GM12892 (cell line): ENCODE measurements at regions not wholly inside any gene's neighbourhood (a gene's known extent, or its start where the extent isn't known, plus 50 kb on each side); places are given as distances from the start of the nearest gene placed in this dataset.

Source experiments
- POLR2A ChIP-seq: IDR thresholded peaks from 2 replicates; pipeline ENCODE4 v1.6.1; 2011; ENCODE audit warnings: low read depth, low read length, control low read depth
- POLR2AphosphoS5 ChIP-seq: IDR thresholded peaks from 2 replicates; pipeline ENCODE4 v1.6.1; 2011; ENCODE audit warnings: low read depth, low read length, control low read depth

DNA sequence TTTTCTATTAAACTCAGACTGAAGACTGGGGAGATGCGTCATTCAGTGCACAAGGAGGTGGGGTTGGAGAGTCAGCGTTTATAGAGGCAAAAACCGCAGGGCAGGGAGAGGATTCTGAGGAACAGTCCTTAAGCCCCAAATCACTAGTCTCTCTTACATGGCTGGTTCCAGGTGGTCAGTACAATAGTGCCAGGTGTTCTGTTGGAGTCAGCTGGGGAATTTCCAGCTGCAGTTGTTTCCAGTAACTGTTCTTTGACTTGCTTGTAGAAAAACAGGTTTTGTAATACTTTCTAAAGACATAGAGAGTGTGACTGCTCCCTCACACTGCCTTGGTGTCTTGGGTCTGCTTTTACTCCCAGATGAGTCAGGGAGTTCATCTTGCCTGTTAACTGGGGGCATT is 192.2 kb downstream of the TMTC3 start:
- TF ChIP-seq POLR2A (no peak), POLR2AphosphoS5 (no peak)
